Adrenal gland (tissue), 5 donors: ENCODE measurements at regions not wholly inside any gene's neighbourhood (a gene's known extent, or its start where the extent isn't known, plus 50 kb on each side); places are given as distances from the start of the nearest gene placed in this dataset.

Experiments
- POLR2A ChIP-seq, 2 donors: fragments of 450-650 bp; IDR thresholded peaks; one replicate each; pipeline ENCODE4 v1.6.1; 2017; ENCODE audit warnings: antibody characterized with exemption in 2 of 2, mild to moderate bottlenecking in 2 of 2, moderate library complexity in 1 of 2
- TF ChIP-seq, protein P1 (sequence below), 6 experiments: fragments of 450-650 bp in 4 of 6; fragments of 200-600 bp in 2 of 6; sonication (generic) in 1 of 6; IDR thresholded peaks; 1 replicate in 5 of 6; 2 replicates in 1 of 6; pipeline versions ENCODE4 v1.5.1 to v1.8.0; 2016 to 2021; ENCODE audit warnings: antibody characterized with exemption in 6 of 6, mild to moderate bottlenecking in 2 of 6, moderate library complexity in 1 of 6
- donor health status: DM: no; HTN: no; CAD: no.

GRCh38 chr12:67193704-67194103, 75.5 kb upstream of the CAND1 start:
- no peak for TF ChIP-seq POLR2A (IDR thresholded peaks at IDR 0.05)
- TF ChIP-seq, protein P1, sequence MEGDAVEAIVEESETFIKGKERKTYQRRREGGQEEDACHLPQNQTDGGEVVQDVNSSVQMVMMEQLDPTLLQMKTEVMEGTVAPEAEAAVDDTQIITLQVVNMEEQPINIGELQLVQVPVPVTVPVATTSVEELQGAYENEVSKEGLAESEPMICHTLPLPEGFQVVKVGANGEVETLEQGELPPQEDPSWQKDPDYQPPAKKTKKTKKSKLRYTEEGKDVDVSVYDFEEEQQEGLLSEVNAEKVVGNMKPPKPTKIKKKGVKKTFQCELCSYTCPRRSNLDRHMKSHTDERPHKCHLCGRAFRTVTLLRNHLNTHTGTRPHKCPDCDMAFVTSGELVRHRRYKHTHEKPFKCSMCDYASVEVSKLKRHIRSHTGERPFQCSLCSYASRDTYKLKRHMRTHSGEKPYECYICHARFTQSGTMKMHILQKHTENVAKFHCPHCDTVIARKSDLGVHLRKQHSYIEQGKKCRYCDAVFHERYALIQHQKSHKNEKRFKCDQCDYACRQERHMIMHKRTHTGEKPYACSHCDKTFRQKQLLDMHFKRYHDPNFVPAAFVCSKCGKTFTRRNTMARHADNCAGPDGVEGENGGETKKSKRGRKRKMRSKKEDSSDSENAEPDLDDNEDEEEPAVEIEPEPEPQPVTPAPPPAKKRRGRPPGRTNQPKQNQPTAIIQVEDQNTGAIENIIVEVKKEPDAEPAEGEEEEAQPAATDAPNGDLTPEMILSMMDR (IDR thresholded peaks at IDR 0.05), result no peak
